ENCODE measurements at regions not wholly inside any gene's neighbourhood (a gene's known extent, or its start where the extent isn't known, plus 50 kb on each side); places are given as distances from the start of the nearest gene placed in this dataset.

DNA sequence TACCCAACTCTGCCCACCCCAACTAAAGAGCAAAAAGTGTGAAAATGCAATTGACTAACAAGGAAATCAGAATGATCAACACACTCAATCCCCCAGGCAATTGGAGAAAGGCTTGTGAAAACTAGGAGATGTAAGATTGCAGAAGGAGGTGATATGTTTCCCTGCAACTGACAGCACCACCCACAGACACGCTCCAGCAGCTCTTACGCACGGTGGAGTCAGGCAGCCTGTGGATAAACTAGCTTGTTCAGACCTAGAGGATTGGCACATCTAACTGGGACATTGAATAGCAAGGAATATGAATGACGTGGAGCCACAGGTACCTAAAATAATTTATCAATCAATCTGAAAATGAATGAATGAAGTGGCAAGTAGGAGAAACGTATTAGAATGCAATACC is 125.7 kb upstream of the MYO3A start:
- H3K9me2 ChIP-seq (replicated peaks; ENCODE audit: control insufficient read depth, low read length), result no peaks in the 10 kb centered on the region
- H3K27ac ChIP-seq (ENCODE audit: low read depth, low read length), result no peak overlapping the region
- H3K4me2 ChIP-seq (ENCODE audit: low read length), result no peak overlapping the region
- no peaks in the 10 kb centered on the region for H3K27me3 ChIP-seq (ENCODE audit: control insufficient read depth, low read length)
- no peaks in the 10 kb centered on the region for H3K9me3 ChIP-seq (ENCODE audit: control insufficient read depth, insufficient read depth, low read length)
- no peaks in the 10 kb centered on the region for H4K20me1 ChIP-seq (ENCODE audit: control insufficient read depth, insufficient read depth, low read depth, low read length)
- H3K4me1 ChIP-seq (ENCODE audit: control insufficient read depth, low read length), result no peaks in the 10 kb centered on the region
- no peak overlapping the region for H3K4me3 ChIP-seq (ENCODE audit: low read length)
- no peaks in the 10 kb centered on the region for H3F3A ChIP-seq (ENCODE audit: control insufficient read depth, insufficient read depth)
- H3K79me2 ChIP-seq (ENCODE audit: control insufficient read depth, low read length), result no peaks in the 10 kb centered on the region
- TF ChIP-seq EZH2phosphoT487 (IDR thresholded peaks at IDR 0.05; ENCODE audit: borderline replicate concordance, low read length) (no peak), CTCF (IDR thresholded peaks at IDR 0.05; ENCODE audit: low read depth, low read length, poor library complexity, severe bottlenecking) (no peak)
- H3K36me3 ChIP-seq (ENCODE audit: control insufficient read depth, low read length), result no peaks in the 10 kb centered on the region

DNA sequence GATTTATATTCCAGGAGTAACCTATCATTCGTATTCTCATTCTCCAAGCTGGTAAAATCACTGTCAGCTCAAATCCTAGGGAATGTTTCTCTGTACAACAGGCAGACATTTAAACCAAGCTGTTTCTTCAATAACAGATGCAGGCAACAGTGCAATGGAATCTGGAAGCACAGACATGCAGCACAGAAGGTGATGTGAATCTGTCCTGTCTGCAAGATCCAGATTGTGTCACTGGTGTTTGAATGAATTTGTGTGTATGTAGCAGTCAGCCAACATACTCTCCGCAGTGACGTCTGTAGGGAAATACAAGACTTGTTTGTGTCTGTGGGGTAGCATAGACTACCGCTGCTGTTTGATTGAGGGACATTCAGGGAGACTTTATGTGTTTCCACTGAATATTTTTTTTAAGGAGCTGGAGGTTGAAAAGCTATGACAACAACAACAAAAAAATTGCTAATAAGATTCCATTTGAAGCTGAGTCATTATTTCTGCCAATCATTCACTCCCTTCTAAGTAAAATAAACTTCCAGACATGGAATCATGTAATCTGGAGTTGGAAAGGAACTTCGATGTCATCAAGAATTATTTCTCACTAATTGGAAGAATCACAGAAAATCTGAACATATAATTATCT is 122.9 kb upstream of the MYO3A start:
- Histone ChIP-seq H3K36me3 (ENCODE audit: control insufficient read depth, low read length) (no peaks in the 10 kb centered on the region), H3K9me2 (replicated peaks; ENCODE audit: control insufficient read depth, low read length) (no peaks in the 10 kb centered on the region), H4K20me1 (ENCODE audit: control insufficient read depth, insufficient read depth, low read depth, low read length) (no peaks in the 10 kb centered on the region), H3K4me2 (ENCODE audit: low read length) (no peak overlapping the region), H3F3A (ENCODE audit: control insufficient read depth, insufficient read depth) (no peaks in the 10 kb centered on the region), H3K27ac (ENCODE audit: low read depth, low read length) (no peak overlapping the region), H3K79me2 (ENCODE audit: control insufficient read depth, low read length) (no peaks in the 10 kb centered on the region), H3K4me1 (ENCODE audit: control insufficient read depth, low read length) (no peaks in the 10 kb centered on the region), H3K27me3 (ENCODE audit: control insufficient read depth, low read length) (no peaks in the 10 kb centered on the region), H3K4me3 (ENCODE audit: low read length) (no peak overlapping the region), H3K9me3 (ENCODE audit: control insufficient read depth, insufficient read depth, low read length) (no peaks in the 10 kb centered on the region)
- TF ChIP-seq EZH2phosphoT487 (IDR thresholded peaks at IDR 0.05; ENCODE audit: borderline replicate concordance, low read length), result no peak
- TF ChIP-seq CTCF (IDR thresholded peaks at IDR 0.05; ENCODE audit: low read depth, low read length, poor library complexity, severe bottlenecking), result no peak

DNA sequence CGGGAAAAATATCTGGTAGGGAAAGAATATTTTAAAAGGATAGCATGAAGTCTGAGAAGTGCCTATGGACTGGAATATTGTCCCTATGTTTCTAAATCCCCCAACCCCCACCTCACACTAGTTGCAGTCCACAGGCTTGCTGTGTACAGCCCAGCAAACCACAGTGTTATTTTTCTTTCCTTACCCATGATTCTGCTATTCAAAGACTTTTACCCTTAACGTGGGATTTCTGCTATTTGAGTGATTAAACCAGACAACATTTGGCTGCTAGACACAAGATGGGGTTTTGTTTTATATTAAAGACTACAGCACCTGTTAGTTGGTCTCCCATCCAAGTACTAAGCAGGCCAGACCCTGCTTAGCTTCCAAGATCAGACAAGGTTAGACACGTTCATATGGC is 120.5 kb upstream of the MYO3A start:
- Histone ChIP-seq H3K36me3 (ENCODE audit: control insufficient read depth, low read length) (no peaks in the 10 kb centered on the region), H3K27me3 (ENCODE audit: control insufficient read depth, low read length) (no peaks in the 10 kb centered on the region), H3K4me1 (ENCODE audit: control insufficient read depth, low read length) (no peaks in the 10 kb centered on the region), H3K27ac (ENCODE audit: low read depth, low read length) (no peak overlapping the region), H3F3A (ENCODE audit: control insufficient read depth, insufficient read depth) (no peaks in the 10 kb centered on the region), H3K4me2 (ENCODE audit: low read length) (no peak overlapping the region), H3K9me3 (ENCODE audit: control insufficient read depth, insufficient read depth, low read length) (no peaks in the 10 kb centered on the region), H3K79me2 (ENCODE audit: control insufficient read depth, low read length) (no peaks in the 10 kb centered on the region), H3K9me2 (replicated peaks; ENCODE audit: control insufficient read depth, low read length) (no peaks in the 10 kb centered on the region), H4K20me1 (ENCODE audit: control insufficient read depth, insufficient read depth, low read depth, low read length) (no peaks in the 10 kb centered on the region), H3K4me3 (ENCODE audit: low read length) (no peak overlapping the region)
- TF ChIP-seq EZH2phosphoT487 (IDR thresholded peaks at IDR 0.05; ENCODE audit: borderline replicate concordance, low read length), result no peak
- TF ChIP-seq CTCF (IDR thresholded peaks at IDR 0.05; ENCODE audit: low read depth, low read length, poor library complexity, severe bottlenecking), result no peak

Measured in DOHH2 (cell line).